ENCODE measurements at regions not wholly inside any gene's neighbourhood (a gene's known extent, or its start where the extent isn't known, plus 50 kb on each side); places are given as distances from the start of the nearest gene placed in this dataset.

DNA sequence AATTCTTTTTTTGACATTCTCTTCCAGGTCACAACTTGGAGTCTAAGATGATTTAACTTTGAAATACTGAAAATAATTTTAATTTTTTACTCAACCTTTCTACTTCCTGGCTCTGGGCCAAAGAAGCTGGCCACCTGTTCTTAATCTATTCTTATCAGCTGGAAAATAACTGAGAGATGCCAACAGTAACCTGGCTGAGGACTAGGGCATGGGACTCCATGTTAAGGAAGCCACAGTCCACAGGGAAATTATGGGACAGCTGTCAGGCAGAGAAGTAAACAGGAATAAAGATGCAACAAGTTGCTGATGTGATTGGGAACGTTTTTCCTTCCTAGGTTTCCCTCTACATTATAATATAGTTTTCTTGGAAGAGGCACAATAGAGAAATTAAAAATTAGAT lies 84.7 kb upstream of the CPNE4 start:
- Histone ChIP-seq H3K9me3 (no peaks in the 10 kb centered on the region), H3K4me3 (ENCODE audit: low read depth in 1 of 2, low read length in 1 of 2) (no peak overlapping the region), H3K4me1 (ENCODE audit: control insufficient read depth in 1 of 2, insufficient read depth in 1 of 2, low read depth in 1 of 2, low read length in 1 of 2) (peaks cover 0 to 3% of the 10 kb centered on the region in 2 experiments), H3K27ac (no peak overlapping the region), H3K36me3 (no peaks in the 10 kb centered on the region), H3K27me3 (peaks cover 19% of the 10 kb centered on the region)
- TF ChIP-seq, protein P1, sequence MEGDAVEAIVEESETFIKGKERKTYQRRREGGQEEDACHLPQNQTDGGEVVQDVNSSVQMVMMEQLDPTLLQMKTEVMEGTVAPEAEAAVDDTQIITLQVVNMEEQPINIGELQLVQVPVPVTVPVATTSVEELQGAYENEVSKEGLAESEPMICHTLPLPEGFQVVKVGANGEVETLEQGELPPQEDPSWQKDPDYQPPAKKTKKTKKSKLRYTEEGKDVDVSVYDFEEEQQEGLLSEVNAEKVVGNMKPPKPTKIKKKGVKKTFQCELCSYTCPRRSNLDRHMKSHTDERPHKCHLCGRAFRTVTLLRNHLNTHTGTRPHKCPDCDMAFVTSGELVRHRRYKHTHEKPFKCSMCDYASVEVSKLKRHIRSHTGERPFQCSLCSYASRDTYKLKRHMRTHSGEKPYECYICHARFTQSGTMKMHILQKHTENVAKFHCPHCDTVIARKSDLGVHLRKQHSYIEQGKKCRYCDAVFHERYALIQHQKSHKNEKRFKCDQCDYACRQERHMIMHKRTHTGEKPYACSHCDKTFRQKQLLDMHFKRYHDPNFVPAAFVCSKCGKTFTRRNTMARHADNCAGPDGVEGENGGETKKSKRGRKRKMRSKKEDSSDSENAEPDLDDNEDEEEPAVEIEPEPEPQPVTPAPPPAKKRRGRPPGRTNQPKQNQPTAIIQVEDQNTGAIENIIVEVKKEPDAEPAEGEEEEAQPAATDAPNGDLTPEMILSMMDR (IDR thresholded peaks at IDR 0.05) = no peak

DNA sequence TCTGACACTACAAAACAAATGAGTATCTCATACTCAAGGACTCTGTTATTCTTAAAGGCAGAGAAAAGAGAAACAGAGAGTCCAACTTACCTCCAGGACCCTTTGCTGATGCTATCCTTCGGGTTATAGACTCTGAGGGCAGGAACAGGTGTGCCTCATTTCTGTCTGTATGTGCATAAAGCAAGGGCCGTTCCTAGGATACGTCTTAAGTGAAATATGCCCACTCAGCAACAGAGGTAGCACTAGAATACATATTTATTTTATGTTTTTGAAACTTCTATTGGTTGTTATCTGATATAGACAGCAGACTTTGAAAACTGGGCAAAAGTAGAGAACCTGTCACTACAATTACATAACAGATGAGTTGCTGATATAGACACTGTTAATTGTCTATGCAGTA lies 89.3 kb upstream of the CPNE4 start:
- H3K9me3 ChIP-seq = no peaks in the 10 kb centered on the region
- no peaks in the 10 kb centered on the region for H3K4me1 ChIP-seq (ENCODE audit: control insufficient read depth in 1 of 2, insufficient read depth in 1 of 2, low read depth in 1 of 2, low read length in 1 of 2)
- no peak overlapping the region for H3K27ac ChIP-seq
- H3K36me3 ChIP-seq = no peaks in the 10 kb centered on the region
- TF ChIP-seq, protein P1 (IDR thresholded peaks at IDR 0.05) = no peak
- peaks cover 15% of the 10 kb centered on the region for H3K27me3 ChIP-seq
- H3K4me3 ChIP-seq (ENCODE audit: low read depth in 1 of 2, low read length in 1 of 2) = no peak overlapping the region

DNA sequence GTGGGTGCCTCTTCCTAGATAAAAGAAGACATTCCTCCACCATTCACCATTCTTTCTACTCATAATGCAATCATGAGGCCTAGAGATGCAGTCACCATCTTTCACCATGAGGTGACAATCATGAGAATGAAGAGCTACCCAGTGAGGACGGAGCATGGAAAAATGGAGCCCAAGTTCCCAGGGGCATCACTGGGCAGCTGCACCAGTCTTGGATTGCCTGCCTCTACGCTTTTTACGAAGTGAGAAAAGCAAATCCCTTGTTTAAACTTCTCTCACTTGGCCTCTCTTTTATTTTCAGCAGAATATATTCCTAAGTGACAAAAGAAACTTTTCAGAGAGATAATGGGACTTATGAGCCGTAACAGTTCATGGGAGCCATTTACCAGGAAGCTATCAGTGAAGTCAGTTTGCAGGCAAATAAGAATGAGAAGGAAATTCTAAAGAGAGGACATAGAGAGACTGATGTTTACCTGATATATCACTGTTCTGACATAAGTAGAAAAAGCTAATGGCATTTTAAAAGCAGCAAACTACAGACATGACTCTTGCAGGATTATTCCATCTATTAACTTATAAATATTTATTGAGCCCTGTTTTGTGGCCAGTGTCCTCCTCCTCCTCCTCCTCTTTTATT lies 90.0 kb upstream of the CPNE4 start:
- no peaks in the 10 kb centered on the region for H3K9me3 ChIP-seq
- no peak overlapping the region for H3K27ac ChIP-seq
- H3K27me3 ChIP-seq = peaks cover 15% of the 10 kb centered on the region
- no peak overlapping the region for H3K4me3 ChIP-seq (ENCODE audit: low read depth in 1 of 2, low read length in 1 of 2)
- no peaks in the 10 kb centered on the region for H3K36me3 ChIP-seq
- no peaks in the 10 kb centered on the region for H3K4me1 ChIP-seq (ENCODE audit: control insufficient read depth in 1 of 2, insufficient read depth in 1 of 2, low read depth in 1 of 2, low read length in 1 of 2)
- TF ChIP-seq, protein P1 (IDR thresholded peaks at IDR 0.05) = no peak

DNA sequence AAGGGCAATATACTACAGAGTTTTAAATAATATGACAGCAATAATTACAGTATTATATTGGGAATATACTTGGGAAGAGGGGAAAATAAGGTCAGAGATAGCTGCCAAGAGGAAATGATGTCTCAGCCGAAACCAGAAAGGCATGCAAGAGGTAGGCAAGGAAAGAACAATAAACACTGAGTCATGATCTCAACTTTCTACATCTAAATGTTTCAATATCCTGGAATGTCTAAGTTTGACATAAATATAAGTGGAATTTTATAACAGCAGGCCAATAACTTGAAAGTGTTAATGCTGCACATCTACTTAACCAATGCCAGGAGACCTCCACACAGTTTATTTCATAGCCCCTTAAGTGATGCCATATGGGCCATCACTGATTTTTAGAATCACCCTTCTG lies 99.8 kb upstream of the CPNE4 start:
- Histone ChIP-seq H3K9me3 (no peaks in the 10 kb centered on the region), H3K27me3 (peaks cover 73% of the 10 kb centered on the region), H3K27ac (no peak overlapping the region), H3K4me1 (ENCODE audit: control insufficient read depth in 1 of 2, insufficient read depth in 1 of 2, low read depth in 1 of 2, low read length in 1 of 2) (no peaks in the 10 kb centered on the region), H3K36me3 (no peaks in the 10 kb centered on the region), H3K4me3 (ENCODE audit: low read depth in 1 of 2, low read length in 1 of 2) (no peak overlapping the region)
- TF ChIP-seq, protein P1 (IDR thresholded peaks at IDR 0.05) = no peak

DNA sequence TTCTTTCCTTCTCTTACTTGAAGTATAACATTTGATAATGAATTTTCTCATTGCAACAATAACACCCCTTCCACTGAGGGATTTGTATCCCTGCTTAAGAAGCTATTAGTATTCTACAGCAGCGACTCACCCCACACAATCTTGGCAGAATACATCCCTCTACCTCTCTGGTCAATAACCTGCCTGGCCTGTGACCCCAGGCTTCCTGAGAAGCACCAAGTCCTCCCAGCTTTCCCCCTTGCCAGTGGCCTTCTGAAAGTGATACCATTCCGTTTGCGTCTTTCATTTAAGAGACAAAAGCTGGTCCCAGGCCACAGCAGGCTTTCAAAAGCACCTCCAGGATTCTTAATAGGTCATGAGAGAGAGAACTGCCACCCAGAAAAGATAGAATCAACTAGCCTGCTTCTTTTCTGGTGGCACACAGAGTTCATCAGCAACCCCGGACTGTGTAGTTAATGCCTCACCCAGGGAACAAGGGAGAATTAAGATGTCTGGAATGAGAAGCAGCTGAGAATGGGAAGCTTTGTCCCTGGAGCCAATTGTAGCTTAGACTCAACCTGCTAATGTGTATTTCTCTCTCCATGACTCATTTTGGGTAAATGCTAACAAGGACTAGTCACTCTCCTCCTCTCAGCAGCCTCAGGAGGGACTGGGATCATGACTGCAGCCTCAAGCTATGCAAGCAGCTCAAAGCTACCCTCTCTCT lies 101.0 kb upstream of the CPNE4 start:
- TF ChIP-seq, protein P1 (IDR thresholded peaks at IDR 0.05) = no peak
- no peaks in the 10 kb centered on the region for H3K9me3 ChIP-seq
- H3K4me3 ChIP-seq (ENCODE audit: low read depth in 1 of 2, low read length in 1 of 2) = no peak overlapping the region
- H3K27me3 ChIP-seq = peaks cover 65% of the 10 kb centered on the region
- no peaks in the 10 kb centered on the region for H3K36me3 ChIP-seq
- H3K27ac ChIP-seq = no peak overlapping the region
- H3K4me1 ChIP-seq (ENCODE audit: control insufficient read depth in 1 of 2, insufficient read depth in 1 of 2, low read depth in 1 of 2, low read length in 1 of 2) = no peaks in the 10 kb centered on the region
